NOMO-1 treated with dmso at 0.1 percent for 144 hours (cell line): ENCODE measurements at regions not wholly inside any gene's neighbourhood (a gene's known extent, or its start where the extent isn't known, plus 50 kb on each side); places are given as distances from the start of the nearest gene placed in this dataset.

Source experiments
- DNase-seq: peaks from one replicate; lab custom pipeline; 2025; ENCODE audit not compliant: unreplicated experiment; lab: John Stamatoyannopoulos, UW

GRCh38 chr2:71939588-71940535 is 207.8 kb downstream of the CYP26B1 start:
- DNase-seq, result no peak

- no peak for DNase-seq
Observed at GRCh38 chr2:71938659-71939587, 208.7 kb downstream of the CYP26B1 start.

GRCh38 chr2:71938108-71938507 is 209.6 kb downstream of the CYP26B1 start:
- DNase-seq, result no peak

- DNase-seq, result no peak
Observed at GRCh38 chr2:71937396-71937795, 210.3 kb downstream of the CYP26B1 start.

- DNase-seq, result no peak
Observed at GRCh38 chr2:71936076-71937030, 211.3 kb downstream of the CYP26B1 start.

GRCh38 chr2:71935262-71935848 is 212.3 kb downstream of the CYP26B1 start:
- DNase-seq, result no peak

GRCh38 chr2:71934595-71935261 is 212.9 kb downstream of the CYP26B1 start:
- DNase-seq, result no peak

GRCh38 chr2:71934320-71934593 is 213.4 kb downstream of the CYP26B1 start:
- no peak for DNase-seq

GRCh38 chr2:71933467-71934319 is 214.0 kb downstream of the CYP26B1 start:
- DNase-seq, result no peak

GRCh38 chr2:71932780-71933466 is 214.7 kb downstream of the CYP26B1 start:
- DNase-seq, result no peak

GRCh38 chr2:71932037-71932779 is 215.5 kb downstream of the CYP26B1 start:
- no peak for DNase-seq

GRCh38 chr2:71930049-71930681 is 217.5 kb downstream of the CYP26B1 start:
- DNase-seq, result no peak

- no peak for DNase-seq
Observed at GRCh38 chr2:71929482-71929772, 218.2 kb downstream of the CYP26B1 start.

- DNase-seq, result no peak
Observed at GRCh38 chr2:71928734-71929481, 218.8 kb downstream of the CYP26B1 start.

GRCh38 chr2:71927757-71928715 is 219.6 kb downstream of the CYP26B1 start:
- no peak for DNase-seq
